ENCODE measurements at regions not wholly inside any gene's neighbourhood (a gene's known extent, or its start where the extent isn't known, plus 50 kb on each side); places are given as distances from the start of the nearest gene placed in this dataset.

DNA sequence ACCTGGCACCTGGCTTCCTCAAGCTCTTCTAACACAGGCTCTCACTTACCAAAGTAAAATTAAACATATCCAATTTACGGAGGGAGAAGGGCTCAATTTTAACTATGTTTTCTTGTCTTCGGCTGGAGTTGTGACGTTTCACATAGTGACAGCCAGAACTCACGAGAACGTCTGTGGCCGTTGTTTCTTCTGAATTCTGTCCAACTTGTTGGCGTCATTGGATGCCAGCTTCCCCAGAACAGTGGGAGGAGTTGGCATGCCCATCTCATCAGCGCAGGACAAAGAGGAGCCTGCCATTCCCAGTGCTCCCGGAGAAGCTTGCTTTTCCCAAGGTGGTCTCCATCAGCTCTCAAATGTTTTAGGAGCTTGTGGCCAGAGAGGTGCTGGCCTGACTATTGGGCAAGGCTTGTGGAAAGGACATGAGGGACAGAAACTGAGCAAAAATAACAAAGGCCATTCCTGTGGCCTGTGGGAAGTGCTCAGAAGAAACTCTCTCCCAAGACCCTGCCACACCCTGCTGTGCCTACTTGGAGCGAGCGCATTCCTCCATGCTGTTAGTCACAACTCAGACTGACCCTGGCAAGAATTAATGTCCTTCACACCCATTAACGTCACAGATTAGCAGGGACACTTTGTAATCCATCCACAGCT, 265.4 kb upstream of the CDH4 start:
- TF ChIP-seq POU2F2 (IDR thresholded peaks at IDR 0.05; ENCODE audit: low read depth, low read length) = no peak
- TF ChIP-seq TAF1 (IDR thresholded peaks at IDR 0.05; ENCODE audit: low read depth, low read length) = no peak
- FAIRE-seq (no peak), DNase-seq (ENCODE audit: insufficient read length, low spot score) (no peak)

GRCh38 chr20:60990061-60990460, 262.0 kb upstream of the CDH4 start:
- TF ChIP-seq POLR2AphosphoS5 (IDR thresholded peaks at IDR 0.05; ENCODE audit: low read depth, low read length) (no peak), POU2F2 (IDR thresholded peaks at IDR 0.05; ENCODE audit: low read depth, low read length) (no peak), SPI1 (IDR thresholded peaks at IDR 0.05; ENCODE audit: low read depth, low read length) (no peak), PAX5 (IDR thresholded peaks at IDR 0.05; ENCODE audit: insufficient read depth, low read length, severe bottlenecking) (no peak), POLR2A (IDR thresholded peaks at IDR 0.05; ENCODE audit: low read depth, low read length) (no peak), TAF1 (IDR thresholded peaks at IDR 0.05; ENCODE audit: low read depth, low read length) (no peak)
- FAIRE-seq = no peak

DNA sequence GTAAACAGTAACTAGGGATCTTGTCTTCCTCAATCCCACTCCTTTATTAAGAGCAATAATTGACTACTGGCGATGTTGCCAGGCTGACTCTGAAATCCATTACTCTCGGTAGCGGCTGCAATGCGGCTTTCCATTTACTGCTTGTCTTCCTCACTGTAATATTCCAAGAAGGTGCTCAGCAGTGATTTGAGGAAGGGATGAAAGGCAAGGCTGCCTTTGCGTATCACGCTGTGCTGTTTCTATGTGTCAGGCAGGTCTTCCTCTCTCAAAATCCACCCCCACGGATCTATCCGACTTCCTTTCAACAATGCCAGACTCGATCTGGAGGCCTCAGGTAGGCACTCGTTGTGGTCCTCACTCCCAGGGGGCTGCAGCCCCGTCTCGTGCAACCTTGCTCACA, 261.4 kb upstream of the CDH4 start:
- no peak for FAIRE-seq
- TF ChIP-seq POLR2A (IDR thresholded peaks at IDR 0.05; ENCODE audit: low read depth, low read length) (no peak), POLR2AphosphoS5 (IDR thresholded peaks at IDR 0.05; ENCODE audit: low read depth, low read length) (no peak), POU2F2 (IDR thresholded peaks at IDR 0.05; ENCODE audit: low read depth, low read length) (no peak), SPI1 (IDR thresholded peaks at IDR 0.05; ENCODE audit: low read depth, low read length) (no peak)
- DNase-seq (ENCODE audit: insufficient read length, low spot score) = no peak

More at GRCh38 chr20:60990061-60990460, 262.0 kb upstream of the CDH4 start:
- no peak for DNase-seq (ENCODE audit: insufficient read length, low spot score)

GRCh38 chr20:60993433-60994044, 258.5 kb upstream of the CDH4 start:
- DNase-seq (ENCODE audit: insufficient read length, low spot score) = no peak
- no peak for FAIRE-seq
- no peak for TF ChIP-seq POU2F2 (IDR thresholded peaks at IDR 0.05; ENCODE audit: low read depth, low read length)
- TF ChIP-seq POLR2A (IDR thresholded peaks at IDR 0.05; ENCODE audit: low read depth, low read length) = no peak
- TF ChIP-seq SPI1 (IDR thresholded peaks at IDR 0.05; ENCODE audit: low read depth, low read length) = no peak
- no peak for TF ChIP-seq POLR2AphosphoS5 (IDR thresholded peaks at IDR 0.05; ENCODE audit: low read depth, low read length)
- no peak for TF ChIP-seq PAX5 (IDR thresholded peaks at IDR 0.05; ENCODE audit: insufficient read depth, low read length, severe bottlenecking)
- no peak for TF ChIP-seq TAF1 (IDR thresholded peaks at IDR 0.05; ENCODE audit: low read depth, low read length)

DNA sequence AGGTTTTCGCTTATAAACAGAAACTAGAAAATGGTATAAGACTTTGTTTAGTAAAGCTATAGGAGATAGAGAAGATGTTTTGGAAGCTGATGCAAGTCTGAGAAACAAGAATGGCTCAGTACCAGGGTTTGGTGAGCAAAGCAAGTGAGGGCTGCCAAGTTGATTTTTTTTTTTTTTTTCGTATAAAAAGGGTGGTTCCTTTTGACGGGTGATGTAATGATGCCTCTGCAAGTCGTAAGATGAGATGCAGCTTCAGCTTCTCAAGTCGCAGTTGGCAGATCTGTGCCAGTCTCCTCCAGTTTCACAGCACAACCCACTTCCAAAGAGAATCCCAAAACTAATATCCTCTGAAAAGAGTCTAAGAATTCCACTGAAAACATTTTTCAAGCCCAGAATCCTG, 252.8 kb upstream of the CDH4 start:
- DNase-seq (ENCODE audit: insufficient read length, low spot score) = no peak
- no peak for FAIRE-seq
- TF ChIP-seq SPI1 (IDR thresholded peaks at IDR 0.05; ENCODE audit: low read depth, low read length) (no peak), POLR2AphosphoS5 (IDR thresholded peaks at IDR 0.05; ENCODE audit: low read depth, low read length) (no peak), TAF1 (IDR thresholded peaks at IDR 0.05; ENCODE audit: low read depth, low read length) (no peak)

DNA sequence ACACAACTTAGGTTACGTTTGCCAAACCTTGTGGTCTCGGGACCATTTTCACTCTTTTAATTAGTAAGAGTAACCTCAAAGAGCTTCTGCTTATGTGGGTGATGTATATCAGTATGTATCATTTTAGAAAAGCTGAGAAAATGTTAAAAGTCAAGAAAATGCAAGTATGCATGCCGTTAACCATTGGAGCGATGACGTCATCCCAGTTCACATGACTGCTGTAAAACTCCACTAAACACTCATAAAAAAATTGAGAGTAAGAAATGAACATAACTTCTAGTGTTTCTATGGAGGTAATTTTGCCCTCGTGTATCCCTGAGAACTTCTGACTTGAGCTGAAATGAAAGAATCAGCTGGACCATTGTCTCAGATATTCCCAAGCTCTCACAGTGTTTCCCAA, 250.0 kb upstream of the CDH4 start:
- no peak for DNase-seq (ENCODE audit: insufficient read length, low spot score)
- no peak for FAIRE-seq
- TF ChIP-seq TAF1 (IDR thresholded peaks at IDR 0.05; ENCODE audit: low read depth, low read length) (no peak), SPI1 (IDR thresholded peaks at IDR 0.05; ENCODE audit: low read depth, low read length) (no peak), POLR2AphosphoS5 (IDR thresholded peaks at IDR 0.05; ENCODE audit: low read depth, low read length) (no peak), POLR2A (IDR thresholded peaks at IDR 0.05; ENCODE audit: low read depth, low read length) (no peak), POU2F2 (IDR thresholded peaks at IDR 0.05; ENCODE audit: low read depth, low read length) (no peak), PAX5 (IDR thresholded peaks at IDR 0.05; ENCODE audit: insufficient read depth, low read length, severe bottlenecking) (no peak)

DNA sequence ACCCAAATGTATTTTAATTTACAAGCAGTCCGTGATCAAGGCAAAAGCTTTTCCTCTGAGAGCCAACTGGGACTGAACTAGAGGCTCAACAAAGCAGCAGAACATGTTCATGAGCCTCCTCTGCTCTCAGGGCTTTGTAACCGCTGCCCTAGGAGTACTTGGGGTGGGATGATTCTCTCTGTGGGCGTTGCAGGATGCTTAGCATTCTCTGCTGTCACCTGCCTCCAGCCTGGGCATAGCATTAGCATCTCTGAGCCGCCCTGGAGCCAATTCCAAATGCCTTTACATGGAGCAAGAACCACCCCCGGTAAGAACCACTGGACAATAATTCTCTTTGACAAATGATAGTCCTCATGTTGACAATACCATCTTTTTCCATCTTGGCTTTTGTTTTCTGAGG, 237.6 kb upstream of the CDH4 start:
- FAIRE-seq (no peak), DNase-seq (ENCODE audit: insufficient read length, low spot score) (no peak)
- TF ChIP-seq SPI1 (IDR thresholded peaks at IDR 0.05; ENCODE audit: low read depth, low read length) (no peak), POLR2A (IDR thresholded peaks at IDR 0.05; ENCODE audit: low read depth, low read length) (no peak), TAF1 (IDR thresholded peaks at IDR 0.05; ENCODE audit: low read depth, low read length) (no peak), POLR2AphosphoS5 (IDR thresholded peaks at IDR 0.05; ENCODE audit: low read depth, low read length) (no peak), PAX5 (IDR thresholded peaks at IDR 0.05; ENCODE audit: insufficient read depth, low read length, severe bottlenecking) (no peak), POU2F2 (IDR thresholded peaks at IDR 0.05; ENCODE audit: low read depth, low read length) (no peak)

DNA sequence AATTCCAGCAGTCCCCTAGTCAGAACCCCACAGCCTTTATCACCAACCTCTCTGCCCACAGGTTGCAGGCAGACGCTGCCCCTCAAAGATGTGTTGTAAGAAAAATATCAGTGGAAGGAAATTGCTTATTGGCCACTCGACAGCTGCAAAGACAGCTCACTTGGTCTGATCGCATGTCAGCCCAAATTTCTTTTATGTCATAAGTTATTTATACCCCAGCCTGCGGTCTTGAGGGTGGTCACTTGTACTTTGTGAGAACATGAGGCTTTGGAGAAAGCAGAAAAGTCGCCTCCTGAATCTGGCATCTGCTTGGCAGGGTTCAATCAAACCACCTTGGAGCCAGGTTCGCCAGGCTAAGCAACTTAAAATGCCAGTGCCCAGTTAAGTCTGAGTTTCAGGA, 236.5 kb upstream of the CDH4 start:
- DNase-seq (ENCODE audit: insufficient read length, low spot score) (no peak), FAIRE-seq (no peak)
- TF ChIP-seq PAX5 (IDR thresholded peaks at IDR 0.05; ENCODE audit: insufficient read depth, low read length, severe bottlenecking) (no peak), POLR2AphosphoS5 (IDR thresholded peaks at IDR 0.05; ENCODE audit: low read depth, low read length) (no peak), POU2F2 (IDR thresholded peaks at IDR 0.05; ENCODE audit: low read depth, low read length) (no peak), SPI1 (IDR thresholded peaks at IDR 0.05; ENCODE audit: low read depth, low read length) (no peak), TAF1 (IDR thresholded peaks at IDR 0.05; ENCODE audit: low read depth, low read length) (no peak), POLR2A (IDR thresholded peaks at IDR 0.05; ENCODE audit: low read depth, low read length) (no peak)

DNA sequence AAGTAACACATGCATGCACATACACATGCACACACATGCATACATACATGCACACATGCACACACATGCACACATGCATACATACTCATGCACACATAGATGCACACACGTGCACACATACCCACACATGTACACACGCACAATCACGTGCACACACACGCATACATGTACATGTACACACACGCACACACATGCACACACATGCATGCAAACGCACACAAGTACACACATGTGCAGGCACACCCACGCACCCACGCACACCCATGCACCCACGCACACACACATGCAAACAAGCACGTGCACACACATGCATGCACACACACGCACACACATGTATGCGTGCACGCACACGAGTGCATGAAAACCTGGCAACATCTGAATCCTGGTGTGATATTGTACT, 232.7 kb upstream of the CDH4 start:
- no peak for TF ChIP-seq PAX5 (IDR thresholded peaks at IDR 0.05; ENCODE audit: insufficient read depth, low read length, severe bottlenecking)
- TF ChIP-seq SPI1 (IDR thresholded peaks at IDR 0.05; ENCODE audit: low read depth, low read length) = no peak
- no peak for TF ChIP-seq POLR2AphosphoS5 (IDR thresholded peaks at IDR 0.05; ENCODE audit: low read depth, low read length)
- TF ChIP-seq POU2F2 (IDR thresholded peaks at IDR 0.05; ENCODE audit: low read depth, low read length) = no peak
- TF ChIP-seq POLR2A (IDR thresholded peaks at IDR 0.05; ENCODE audit: low read depth, low read length) = no peak
- no peak for TF ChIP-seq TAF1 (IDR thresholded peaks at IDR 0.05; ENCODE audit: low read depth, low read length)
- DNase-seq (ENCODE audit: insufficient read length, low spot score) (no peak), FAIRE-seq (no peak)

- FAIRE-seq (no peak), DNase-seq (ENCODE audit: insufficient read length, low spot score) (no peak)
- TF ChIP-seq POLR2A (IDR thresholded peaks at IDR 0.05; ENCODE audit: low read depth, low read length) (no peak), SPI1 (IDR thresholded peaks at IDR 0.05; ENCODE audit: low read depth, low read length) (no peak), POU2F2 (IDR thresholded peaks at IDR 0.05; ENCODE audit: low read depth, low read length) (no peak), PAX5 (IDR thresholded peaks at IDR 0.05; ENCODE audit: insufficient read depth, low read length, severe bottlenecking) (no peak), POLR2AphosphoS5 (IDR thresholded peaks at IDR 0.05; ENCODE audit: low read depth, low read length) (no peak), TAF1 (IDR thresholded peaks at IDR 0.05; ENCODE audit: low read depth, low read length) (no peak)
These were observed 228.4 kb upstream of the CDH4 start for GRCh38 chr20:61023612-61024011.

Measured in GM12891 (cell line).